ENCODE measurements at regions not wholly inside any gene's neighbourhood (a gene's known extent, or its start where the extent isn't known, plus 50 kb on each side); places are given as distances from the start of the nearest gene placed in this dataset.

DNA sequence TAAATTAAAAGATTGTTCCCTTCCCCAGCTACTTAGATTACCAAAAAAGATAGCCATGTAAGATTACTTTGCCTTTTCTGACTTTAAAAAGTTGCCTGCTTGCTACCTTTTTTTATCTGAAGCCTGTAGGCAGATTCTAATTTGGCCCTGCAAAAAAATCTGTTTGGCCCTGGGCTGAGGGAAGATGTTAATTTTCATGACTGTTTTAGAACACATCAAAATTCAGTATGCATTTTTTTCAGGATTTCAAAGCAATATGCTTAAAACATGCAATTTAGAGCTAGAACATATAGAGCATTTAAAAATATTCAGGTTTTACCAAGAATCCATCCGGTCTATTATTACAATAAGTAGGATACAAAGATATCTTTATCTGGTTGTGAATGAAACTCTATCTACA is 563.6 kb downstream of the NR2F1-AS1 start:
- intact Hi-C loops (cut with micrococcal nuclease; ENCODE audit: unreplicated experiment) (no loop called here), in situ Hi-C loops (cut with HindIII; ENCODE audit: low pct_unique_long_range_greater_than_20kb, low sequenced_read_pairs) (no loop called here)
- ATAC-seq (no peak), DNase-seq (ENCODE audit: low read depth, low spot score) (no peak)
- ChIA-PET CTCF (no interaction called here), POLR2A (no interaction called here)
- TF ChIP-seq, protein P1, sequence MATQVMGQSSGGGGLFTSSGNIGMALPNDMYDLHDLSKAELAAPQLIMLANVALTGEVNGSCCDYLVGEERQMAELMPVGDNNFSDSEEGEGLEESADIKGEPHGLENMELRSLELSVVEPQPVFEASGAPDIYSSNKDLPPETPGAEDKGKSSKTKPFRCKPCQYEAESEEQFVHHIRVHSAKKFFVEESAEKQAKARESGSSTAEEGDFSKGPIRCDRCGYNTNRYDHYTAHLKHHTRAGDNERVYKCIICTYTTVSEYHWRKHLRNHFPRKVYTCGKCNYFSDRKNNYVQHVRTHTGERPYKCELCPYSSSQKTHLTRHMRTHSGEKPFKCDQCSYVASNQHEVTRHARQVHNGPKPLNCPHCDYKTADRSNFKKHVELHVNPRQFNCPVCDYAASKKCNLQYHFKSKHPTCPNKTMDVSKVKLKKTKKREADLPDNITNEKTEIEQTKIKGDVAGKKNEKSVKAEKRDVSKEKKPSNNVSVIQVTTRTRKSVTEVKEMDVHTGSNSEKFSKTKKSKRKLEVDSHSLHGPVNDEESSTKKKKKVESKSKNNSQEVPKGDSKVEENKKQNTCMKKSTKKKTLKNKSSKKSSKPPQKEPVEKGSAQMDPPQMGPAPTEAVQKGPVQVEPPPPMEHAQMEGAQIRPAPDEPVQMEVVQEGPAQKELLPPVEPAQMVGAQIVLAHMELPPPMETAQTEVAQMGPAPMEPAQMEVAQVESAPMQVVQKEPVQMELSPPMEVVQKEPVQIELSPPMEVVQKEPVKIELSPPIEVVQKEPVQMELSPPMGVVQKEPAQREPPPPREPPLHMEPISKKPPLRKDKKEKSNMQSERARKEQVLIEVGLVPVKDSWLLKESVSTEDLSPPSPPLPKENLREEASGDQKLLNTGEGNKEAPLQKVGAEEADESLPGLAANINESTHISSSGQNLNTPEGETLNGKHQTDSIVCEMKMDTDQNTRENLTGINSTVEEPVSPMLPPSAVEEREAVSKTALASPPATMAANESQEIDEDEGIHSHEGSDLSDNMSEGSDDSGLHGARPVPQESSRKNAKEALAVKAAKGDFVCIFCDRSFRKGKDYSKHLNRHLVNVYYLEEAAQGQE (IDR thresholded peaks at IDR 0.05; ENCODE audit: insufficient read depth in 1 of 2, low read depth in 2 of 2, low read length in 1 of 2): no peak
- TF ChIP-seq POLR2AphosphoS5 (IDR thresholded peaks at IDR 0.05; ENCODE audit: low read depth, low read length) (no peak), TCF7L2 (IDR thresholded peaks at IDR 0.05; ENCODE audit: low read depth, low read length) (no peak), SIN3A (IDR thresholded peaks at IDR 0.05; ENCODE audit: borderline replicate concordance, insufficient read depth, low read depth, low read length) (no peak)
- TF ChIP-seq, protein P2, sequence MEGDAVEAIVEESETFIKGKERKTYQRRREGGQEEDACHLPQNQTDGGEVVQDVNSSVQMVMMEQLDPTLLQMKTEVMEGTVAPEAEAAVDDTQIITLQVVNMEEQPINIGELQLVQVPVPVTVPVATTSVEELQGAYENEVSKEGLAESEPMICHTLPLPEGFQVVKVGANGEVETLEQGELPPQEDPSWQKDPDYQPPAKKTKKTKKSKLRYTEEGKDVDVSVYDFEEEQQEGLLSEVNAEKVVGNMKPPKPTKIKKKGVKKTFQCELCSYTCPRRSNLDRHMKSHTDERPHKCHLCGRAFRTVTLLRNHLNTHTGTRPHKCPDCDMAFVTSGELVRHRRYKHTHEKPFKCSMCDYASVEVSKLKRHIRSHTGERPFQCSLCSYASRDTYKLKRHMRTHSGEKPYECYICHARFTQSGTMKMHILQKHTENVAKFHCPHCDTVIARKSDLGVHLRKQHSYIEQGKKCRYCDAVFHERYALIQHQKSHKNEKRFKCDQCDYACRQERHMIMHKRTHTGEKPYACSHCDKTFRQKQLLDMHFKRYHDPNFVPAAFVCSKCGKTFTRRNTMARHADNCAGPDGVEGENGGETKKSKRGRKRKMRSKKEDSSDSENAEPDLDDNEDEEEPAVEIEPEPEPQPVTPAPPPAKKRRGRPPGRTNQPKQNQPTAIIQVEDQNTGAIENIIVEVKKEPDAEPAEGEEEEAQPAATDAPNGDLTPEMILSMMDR (IDR thresholded peaks at IDR 0.05): no peak
- no peak overlapping the region for H3K4me3 ChIP-seq (ENCODE audit: low read depth in 2 of 2, low read length in 2 of 2)
- H3K27me3 ChIP-seq (ENCODE audit: control insufficient read depth, insufficient read depth, low read length): no peaks in the 10 kb centered on the region
- no peaks in the 10 kb centered on the region for H3K4me1 ChIP-seq (ENCODE audit: control insufficient read depth, insufficient read depth, low read length)
- H3K9me3 ChIP-seq (ENCODE audit: control insufficient read depth, insufficient read depth, low read depth, low read length): no peaks in the 10 kb centered on the region; the same call in 1 of the 2 replicates
- BruUV-seq (replicated peaks): no TSS peak
- no peaks in the 10 kb centered on the region for H3K36me3 ChIP-seq (ENCODE audit: control insufficient read depth, insufficient read depth, low read length)
- peak overlapping the region; percentile 4; the same call in 1 of the 2 replicates for H3K27ac ChIP-seq (ENCODE audit: low read length)

DNA sequence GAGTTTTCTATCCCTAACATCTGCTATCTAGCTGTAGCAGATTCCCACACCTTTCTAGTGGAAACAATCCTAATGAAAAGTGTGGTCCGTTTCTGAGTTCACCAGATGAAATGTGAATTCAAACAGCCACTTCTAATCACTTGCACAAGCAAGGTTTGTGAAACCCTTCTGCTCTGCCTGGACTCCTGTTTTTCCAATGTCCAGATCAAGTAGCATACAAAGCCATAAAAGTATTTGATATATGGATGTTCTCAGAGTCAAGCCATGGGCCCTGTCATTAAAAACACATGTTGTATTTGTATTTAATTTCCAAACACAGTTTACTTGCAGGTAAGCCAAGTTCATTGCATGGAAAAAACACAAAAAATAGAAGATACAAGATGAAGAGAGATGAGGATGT is 570.4 kb downstream of the NR2F1-AS1 start:
- no TSS peak for BruUV-seq (replicated peaks)
- H3K36me3 ChIP-seq (ENCODE audit: control insufficient read depth, insufficient read depth, low read length): no peaks in the 10 kb centered on the region
- ChIA-PET POLR2A (no interaction called here), CTCF (no interaction called here)
- H3K4me1 ChIP-seq (ENCODE audit: control insufficient read depth, insufficient read depth, low read length): no peaks in the 10 kb centered on the region
- intact Hi-C loops (cut with micrococcal nuclease; ENCODE audit: unreplicated experiment) (no loop called here), in situ Hi-C loops (cut with HindIII; ENCODE audit: low pct_unique_long_range_greater_than_20kb, low sequenced_read_pairs) (no loop called here)
- H3K9me3 ChIP-seq (ENCODE audit: control insufficient read depth, insufficient read depth, low read depth, low read length): no peaks in the 10 kb centered on the region; the same call in 1 of the 2 replicates
- no peak for DNase-seq (ENCODE audit: low read depth, low spot score)
- no peaks in the 10 kb centered on the region for H3K27me3 ChIP-seq (ENCODE audit: control insufficient read depth, insufficient read depth, low read length)
- no peak for TF ChIP-seq POLR2AphosphoS5 (IDR thresholded peaks at IDR 0.05; ENCODE audit: low read depth, low read length)
- TF ChIP-seq, protein P2 (IDR thresholded peaks at IDR 0.05): no peak
- no peak for TF ChIP-seq TCF7L2 (IDR thresholded peaks at IDR 0.05; ENCODE audit: low read depth, low read length)
- no peak for TF ChIP-seq SIN3A (IDR thresholded peaks at IDR 0.05; ENCODE audit: borderline replicate concordance, insufficient read depth, low read depth, low read length)
- ATAC-seq: no peak
- H3K27ac ChIP-seq (ENCODE audit: low read length): 0 out of 2 replicates have a peak overlapping the region, but pooled peaks have one; percentile 6
- H3K4me3 ChIP-seq (ENCODE audit: low read depth in 2 of 2, low read length in 2 of 2): no peak overlapping the region
